GM10248 (cell line): ENCODE measurements at regions not wholly inside any gene's neighbourhood (a gene's known extent, or its start where the extent isn't known, plus 50 kb on each side); places are given as distances from the start of the nearest gene placed in this dataset.

Experiments
- CTCF ChIA-PET: fragments of 300-600 bp; sonication (Branson Sonifier 250); formaldehyde crosslinking; extraction: SDS; loops from one replicate; lab custom pipeline; 2021; ENCODE audit warnings: antibody characterized with exemption; lab: Yijun Ruan, JAX
- POLR2A ChIA-PET: fragments of 350-650 bp; sonication (Branson Sonifier 250); formaldehyde crosslinking; extraction: SDS; loops from one replicate; lab custom pipeline; 2020; ENCODE audit warnings: antibody characterized with exemption; lab: Yijun Ruan, JAX
- DNase-seq: peaks from one replicate; pipeline ENCODE4 v3.0.0; 2012; ENCODE audit errors: extremely low spot score
- CTCF ChIP-seq: IDR thresholded peaks from 2 replicates; pipeline ENCODE4 v1.5.1; 2012; ENCODE audit warnings: mild to moderate bottlenecking, low read depth; ENCODE audit errors: extremely low read depth, missing control alignments, control extremely low read depth

- CTCF ChIA-PET = interaction anchor here (0.8 kb wide), 1 partner anchor 362 kb away, joined by 3 read pairs; no protein-coding TSS in a partner anchor
- DNase-seq = no peak
- TF ChIP-seq CTCF = no peak
- POLR2A ChIA-PET = no interaction called here
Observed at GRCh38 chr12:108462686-108463085, 52.4 kb upstream of the FICD start.

GRCh38 chr12:108461058-108461660 lies 53.9 kb upstream of the FICD start:
- CTCF ChIA-PET = no interaction called here
- POLR2A ChIA-PET = no interaction called here
- DNase-seq = no peak
- no peak for TF ChIP-seq CTCF

GRCh38 chr12:108459149-108459548 lies 55.9 kb upstream of the FICD start:
- DNase-seq = no peak
- ChIA-PET CTCF (interaction anchor here (1.0 kb wide), 1 partner anchor 165 kb away, joined by 3 read pairs; no protein-coding TSS in a partner anchor), POLR2A (no interaction called here)
- no peak for TF ChIP-seq CTCF

- no peak for DNase-seq
- TF ChIP-seq CTCF = no peak
- ChIA-PET CTCF (interaction anchor here (0.7 to 3.1 kb wide), 39 partner anchors 10 to 539 kb away, joined by 3 to 29 read pairs (median 5); no protein-coding TSS in a partner anchor), POLR2A (no interaction called here)
Observed at GRCh38 chr12:108457734-108458361, 57.2 kb upstream of the FICD start.

- CTCF ChIA-PET = interaction anchor here (0.7 to 3.1 kb wide), 41 partner anchors 9 to 538 kb away, joined by 3 to 29 read pairs (median 4); no protein-coding TSS in a partner anchor
- TF ChIP-seq CTCF = peak; percentile 72
- peak; percentile 75 for DNase-seq
- POLR2A ChIA-PET = no interaction called here
Observed at GRCh38 chr12:108457006-108457733, 57.9 kb upstream of the FICD start.

- no peak for DNase-seq
- ChIA-PET CTCF (interaction anchor here (0.6 to 3.1 kb wide), 11 partner anchors 8 to 466 kb away, joined by 3 to 29 read pairs (median 3); no protein-coding TSS in a partner anchor), POLR2A (no interaction called here)
- no peak for TF ChIP-seq CTCF
Observed at GRCh38 chr12:108455706-108456105, 59.4 kb upstream of the FICD start.
